Vagina (tissue), 2 donors: ENCODE measurements at regions not wholly inside any gene's neighbourhood (a gene's known extent, or its start where the extent isn't known, plus 50 kb on each side); places are given as distances from the start of the nearest gene placed in this dataset.

Experiments
- DNase-seq, 2 donors: peaks; one replicate each; pipeline ENCODE4 v3.0.0-alpha.2; 2017; ENCODE audit errors: extremely low spot score in 2 of 2
- H3K27ac ChIP-seq: fragments of 200-600 bp; sonication (generic); one replicate; pipeline ENCODE4 v1.5.1; 2019
- H3K27me3 ChIP-seq: fragments of 200-600 bp; sonication (generic); one replicate; pipeline ENCODE4 v1.5.1; 2019
- H3K36me3 ChIP-seq, 2 donors: fragments of 200-600 bp; sonication (generic); one replicate each; pipeline ENCODE4 v1.5.1; 2017 to 2019
- H3K4me1 ChIP-seq: fragments of 200-600 bp; sonication (generic); one replicate; pipeline ENCODE4 v1.5.1; 2019
- H3K4me3 ChIP-seq, 2 donors: fragments of 200-600 bp; sonication (generic); 1 replicate in 1 of 2; 2 replicates in 1 of 2; pipeline ENCODE4 v1.5.1; 2016 to 2019
- H3K9me3 ChIP-seq: fragments of 200-600 bp; sonication (generic); one replicate; pipeline ENCODE4 v1.5.1; 2019
- CTCF ChIP-seq, 3 experiments: fragments of 450-650 bp in 2 of 3; fragments of 200-600 bp in 1 of 3; sonication (generic) in 1 of 3; IDR thresholded peaks; one replicate each; pipeline ENCODE4 v1.5.1; 2017 to 2019; ENCODE audit warnings: antibody characterized with exemption in 3 of 3, mild to moderate bottlenecking in 2 of 3, moderate library complexity in 2 of 3
- POLR2A ChIP-seq, 2 donors: fragments of 450-650 bp; IDR thresholded peaks; one replicate each; pipeline ENCODE4 v1.6.1; 2017; ENCODE audit warnings: antibody characterized with exemption in 2 of 2, mild to moderate bottlenecking in 2 of 2, moderate library complexity in 2 of 2
- POLR2AphosphoS5 ChIP-seq, 2 donors: sonication (generic); formaldehyde crosslinking; IDR thresholded peaks; one replicate each; pipeline ENCODE4 v1.9.0; 2017; ENCODE audit warnings: antibody characterized with exemption in 2 of 2, mild to moderate bottlenecking in 2 of 2, low read depth in 1 of 2; ENCODE audit not compliant: insufficient read depth in 1 of 2
- intact Hi-C: fragments of 100-400 bp; cut with DNase I; formaldehyde crosslinking; loops from one replicate; pipeline ENCODE4 v1.15.1; 2023

- DNase-seq: no peak
- Histone ChIP-seq H3K27me3 (no peaks in the 10 kb centered on the region), H3K27ac (no peak overlapping the region), H3K9me3 (no peaks in the 10 kb centered on the region), H3K4me3 (no peak overlapping the region), H3K36me3 (no peaks in the 10 kb centered on the region), H3K4me1 (no peaks in the 10 kb centered on the region)
- TF ChIP-seq POLR2A (IDR thresholded peaks at IDR 0.05): no peak
- no peak for TF ChIP-seq POLR2AphosphoS5 (IDR thresholded peaks at IDR 0.05; ENCODE audit: insufficient read depth in 1 of 2, low read depth in 1 of 2)
- TF ChIP-seq CTCF (IDR thresholded peaks at IDR 0.05): no peak
- intact Hi-C loops: no loop called here
Observed at GRCh38 chr5:82917584-82917983, 159.6 kb downstream of the TMEM167A start.

- Histone ChIP-seq H3K9me3 (no peaks in the 10 kb centered on the region), H3K36me3 (no peaks in the 10 kb centered on the region), H3K4me3 (no peak overlapping the region), H3K27me3 (no peaks in the 10 kb centered on the region), H3K27ac (no peak overlapping the region), H3K4me1 (no peaks in the 10 kb centered on the region)
- intact Hi-C loops: no loop called here
- TF ChIP-seq POLR2AphosphoS5 (IDR thresholded peaks at IDR 0.05; ENCODE audit: insufficient read depth in 1 of 2, low read depth in 1 of 2) (no peak), POLR2A (IDR thresholded peaks at IDR 0.05) (no peak), CTCF (IDR thresholded peaks at IDR 0.05) (no peak)
- DNase-seq: no peak
Observed at GRCh38 chr5:82913971-82914370, 163.2 kb downstream of the TMEM167A start.

- no peak for DNase-seq
- no peaks in the 10 kb centered on the region for H3K9me3 ChIP-seq
- no peaks in the 10 kb centered on the region for H3K27me3 ChIP-seq
- TF ChIP-seq CTCF (IDR thresholded peaks at IDR 0.05): no peak
- no peak for TF ChIP-seq POLR2A (IDR thresholded peaks at IDR 0.05)
- no peak for TF ChIP-seq POLR2AphosphoS5 (IDR thresholded peaks at IDR 0.05; ENCODE audit: insufficient read depth in 1 of 2, low read depth in 1 of 2)
- H3K36me3 ChIP-seq: no peaks in the 10 kb centered on the region
- intact Hi-C loops: no loop called here
- H3K4me3 ChIP-seq: no peak overlapping the region
- H3K4me1 ChIP-seq: no peaks in the 10 kb centered on the region
- H3K27ac ChIP-seq: no peak overlapping the region
Observed at GRCh38 chr5:82912462-82912861, 164.7 kb downstream of the TMEM167A start.

GRCh38 chr5:82911910-82912309 is 165.3 kb downstream of the TMEM167A start:
- TF ChIP-seq CTCF (IDR thresholded peaks at IDR 0.05) (no peak), POLR2AphosphoS5 (IDR thresholded peaks at IDR 0.05; ENCODE audit: insufficient read depth in 1 of 2, low read depth in 1 of 2) (no peak), POLR2A (IDR thresholded peaks at IDR 0.05) (no peak)
- H3K9me3 ChIP-seq: no peaks in the 10 kb centered on the region
- H3K36me3 ChIP-seq: no peaks in the 10 kb centered on the region
- H3K27ac ChIP-seq: no peak overlapping the region
- no peak overlapping the region for H3K4me3 ChIP-seq
- no peaks in the 10 kb centered on the region for H3K27me3 ChIP-seq
- intact Hi-C loops: no loop called here
- H3K4me1 ChIP-seq: no peaks in the 10 kb centered on the region
- no peak for DNase-seq

- DNase-seq: no peak
- intact Hi-C loops: no loop called here
- H3K27ac ChIP-seq: no peak overlapping the region
- no peaks in the 10 kb centered on the region for H3K4me1 ChIP-seq
- TF ChIP-seq POLR2A (IDR thresholded peaks at IDR 0.05): no peak
- TF ChIP-seq CTCF (IDR thresholded peaks at IDR 0.05): no peak
- no peak for TF ChIP-seq POLR2AphosphoS5 (IDR thresholded peaks at IDR 0.05; ENCODE audit: insufficient read depth in 1 of 2, low read depth in 1 of 2)
- H3K27me3 ChIP-seq: no peaks in the 10 kb centered on the region
- no peak overlapping the region for H3K4me3 ChIP-seq
- H3K36me3 ChIP-seq: no peaks in the 10 kb centered on the region
- H3K9me3 ChIP-seq: no peaks in the 10 kb centered on the region
Observed at GRCh38 chr5:82910905-82911304, 166.3 kb downstream of the TMEM167A start.
